Mucosa of descending colon (tissue), 3 donors: ENCODE measurements at regions not wholly inside any gene's neighbourhood (a gene's known extent, or its start where the extent isn't known, plus 50 kb on each side); places are given as distances from the start of the nearest gene placed in this dataset.
"Not testable (repeated sequence)": the region's sequence is repeated elsewhere in the genome, so short reads cannot be mapped to it uniquely, and the experiment has no call there.

Source experiments
- ATAC-seq: fragments of 200-7000 bp; cut with Tn5 transposase; one replicate; pipeline ENCODE4 v1.9.1; 2020; ENCODE audit warnings: mild to moderate bottlenecking, moderate library complexity
- DNase-seq, 3 donors: peaks; one replicate each; pipeline ENCODE4 v3.0.0-alpha.2; 2020
- H3K36me3 ChIP-seq: fragments of 200-600 bp; one replicate; pipeline ENCODE4 v1.8.0; 2021; ENCODE audit warnings: low read depth, mild to moderate bottlenecking
- H3K4me1 ChIP-seq: fragments of 200-600 bp; one replicate; pipeline ENCODE4 v1.8.0; 2021; ENCODE audit warnings: low read depth, mild to moderate bottlenecking
- H3K4me3 ChIP-seq: fragments of 200-600 bp; one replicate; pipeline ENCODE4 v1.8.0; 2021; ENCODE audit warnings: mild to moderate bottlenecking
- H3K9me3 ChIP-seq: fragments of 200-600 bp; one replicate; pipeline ENCODE4 v1.8.0; 2021; ENCODE audit warnings: mild to moderate bottlenecking
- intact Hi-C, 2 donors: fragments of 100-400 bp; cut with DNase I in 1 of 2; cut with micrococcal nuclease in 1 of 2; formaldehyde crosslinking; loops; one replicate each; pipeline versions ENCODE4 v1.11.0 to v1.11.1; 2022; cut with DNase I, micrococcal nuclease
- TF ChIP-seq, protein P1 (sequence below): fragments of 200-600 bp; IDR thresholded peaks from one replicate; pipeline ENCODE4 v1.8.0; 2022; ENCODE audit warnings: antibody characterized with exemption, mild to moderate bottlenecking
- donor health status: DM: no; HTN: no; CAD: no; lungs with moderate emphysema.
- donor health status: DM: no; HTN: no; CAD: no.
- donor health status: DM: no; HTN: yes; CAD: no.

DNA sequence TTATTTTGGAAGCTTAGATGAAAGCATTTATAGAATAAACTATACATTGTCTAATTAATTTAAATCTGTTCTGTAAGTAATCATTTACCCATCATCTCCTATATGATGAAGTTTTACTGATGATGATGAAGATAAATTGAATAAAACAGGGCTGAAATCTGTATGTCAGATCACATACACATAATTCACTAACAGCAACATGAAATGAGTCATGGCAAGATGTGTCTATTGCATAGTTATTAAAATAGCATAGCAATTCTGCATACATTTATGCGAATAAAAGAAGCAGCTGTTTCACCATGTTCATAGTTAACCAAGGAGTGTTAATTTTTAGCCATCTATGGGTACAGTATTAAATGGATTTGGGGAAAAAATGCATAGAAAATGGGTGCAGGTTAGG lies 424.9 kb downstream of the LIG4 start:
- intact Hi-C loops: no loop called here
- Histone ChIP-seq H3K9me3 (no peaks in the 10 kb centered on the region), H3K4me1 (no peaks in the 10 kb centered on the region), H3K4me3 (no peak overlapping the region), H3K36me3 (no peaks in the 10 kb centered on the region)
- TF ChIP-seq, protein P1, sequence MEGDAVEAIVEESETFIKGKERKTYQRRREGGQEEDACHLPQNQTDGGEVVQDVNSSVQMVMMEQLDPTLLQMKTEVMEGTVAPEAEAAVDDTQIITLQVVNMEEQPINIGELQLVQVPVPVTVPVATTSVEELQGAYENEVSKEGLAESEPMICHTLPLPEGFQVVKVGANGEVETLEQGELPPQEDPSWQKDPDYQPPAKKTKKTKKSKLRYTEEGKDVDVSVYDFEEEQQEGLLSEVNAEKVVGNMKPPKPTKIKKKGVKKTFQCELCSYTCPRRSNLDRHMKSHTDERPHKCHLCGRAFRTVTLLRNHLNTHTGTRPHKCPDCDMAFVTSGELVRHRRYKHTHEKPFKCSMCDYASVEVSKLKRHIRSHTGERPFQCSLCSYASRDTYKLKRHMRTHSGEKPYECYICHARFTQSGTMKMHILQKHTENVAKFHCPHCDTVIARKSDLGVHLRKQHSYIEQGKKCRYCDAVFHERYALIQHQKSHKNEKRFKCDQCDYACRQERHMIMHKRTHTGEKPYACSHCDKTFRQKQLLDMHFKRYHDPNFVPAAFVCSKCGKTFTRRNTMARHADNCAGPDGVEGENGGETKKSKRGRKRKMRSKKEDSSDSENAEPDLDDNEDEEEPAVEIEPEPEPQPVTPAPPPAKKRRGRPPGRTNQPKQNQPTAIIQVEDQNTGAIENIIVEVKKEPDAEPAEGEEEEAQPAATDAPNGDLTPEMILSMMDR: no peak
- DNase-seq (no peak), ATAC-seq (no peak)

DNA sequence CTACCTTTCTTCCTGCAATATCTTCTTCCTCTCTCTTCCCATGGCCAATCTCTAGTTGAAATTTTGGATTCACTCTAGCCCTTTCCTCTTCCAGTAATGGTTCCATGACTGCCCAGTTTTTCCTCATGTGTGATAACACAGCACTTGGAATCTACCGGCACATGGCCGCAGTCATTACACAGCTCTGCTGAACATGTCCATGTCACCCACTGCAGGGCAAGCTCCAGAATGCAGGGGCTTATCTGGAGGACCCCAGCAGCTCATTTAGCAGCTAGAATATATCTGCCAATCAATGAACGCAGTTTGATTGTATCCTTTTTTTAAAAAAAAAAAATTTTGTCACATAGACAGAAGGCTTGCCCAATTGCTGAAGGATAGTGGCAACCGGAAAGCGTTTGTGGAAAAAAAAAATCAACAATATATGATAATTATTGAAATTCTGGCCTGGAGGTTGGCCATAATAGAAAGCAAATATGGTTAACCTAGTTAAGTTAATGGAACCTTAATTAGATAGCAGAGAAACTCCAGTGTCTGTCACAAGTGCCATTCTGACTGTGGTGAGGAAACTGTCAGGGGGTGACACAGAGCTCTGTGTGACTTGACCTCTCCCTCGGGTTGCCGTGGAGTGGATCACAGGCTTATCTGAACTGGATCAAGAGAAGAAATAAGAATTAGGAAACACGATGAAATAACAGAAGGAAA lies 426.7 kb downstream of the LIG4 start:
- Histone ChIP-seq H3K4me1 (no peaks in the 10 kb centered on the region), H3K36me3 (no peaks in the 10 kb centered on the region), H3K9me3 (no peaks in the 10 kb centered on the region), H3K4me3 (no peak overlapping the region)
- TF ChIP-seq, protein P1: no peak
- DNase-seq (no peak), ATAC-seq (no peak)
- intact Hi-C loops: no loop called here

DNA sequence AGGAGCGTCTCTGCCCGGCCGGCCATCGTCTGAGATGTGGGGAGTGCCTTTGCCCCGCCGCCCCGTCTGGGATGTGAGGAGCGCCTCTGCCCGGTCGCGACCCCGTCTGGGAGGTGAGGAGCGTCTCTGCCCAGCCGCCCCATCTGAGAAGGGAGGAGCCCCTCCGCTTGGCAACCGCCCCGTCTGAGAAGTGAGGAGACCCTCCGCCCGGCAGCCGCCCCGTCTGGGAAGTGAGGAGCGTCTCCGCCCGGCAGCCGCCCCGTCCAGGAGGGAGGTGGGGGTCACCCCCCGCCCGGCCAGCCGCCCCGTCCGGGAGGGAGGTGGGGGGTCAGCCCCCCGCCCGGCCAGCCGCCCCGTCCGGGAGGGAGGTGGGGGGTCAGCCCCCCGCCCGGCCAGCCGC lies 432.7 kb downstream of the LIG4 start:
- DNase-seq, intact Hi-C loops, H3K36me3 ChIP-seq, H3K4me1 ChIP-seq, H3K4me3 ChIP-seq, H3K9me3 ChIP-seq, ATAC-seq: not testable (repeated sequence)

DNA sequence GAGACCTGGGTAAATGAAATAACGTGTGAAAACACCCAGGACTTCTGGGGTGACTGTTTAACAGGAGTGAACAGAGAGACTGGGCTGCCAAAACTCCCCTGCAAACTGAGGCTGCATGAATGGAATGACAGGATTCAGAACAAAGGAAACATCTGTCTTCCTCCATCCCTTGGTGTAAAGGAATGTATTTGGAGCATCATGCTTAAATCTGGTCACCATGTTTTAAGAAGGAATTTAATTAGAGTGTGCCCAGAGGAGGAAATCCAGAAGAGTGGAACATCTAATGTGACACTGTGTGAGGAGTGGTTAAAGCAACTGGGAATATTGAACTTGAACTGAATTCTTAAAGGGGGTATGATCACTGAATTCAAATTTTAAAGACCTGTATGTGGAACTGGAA lies 437.2 kb downstream of the LIG4 start:
- intact Hi-C loops: no loop called here
- Histone ChIP-seq H3K9me3 (no peaks in the 10 kb centered on the region), H3K36me3 (no peaks in the 10 kb centered on the region), H3K4me3 (no peak overlapping the region), H3K4me1 (no peaks in the 10 kb centered on the region)
- DNase-seq (no peak), ATAC-seq (no peak)
- TF ChIP-seq, protein P1: no peak

DNA sequence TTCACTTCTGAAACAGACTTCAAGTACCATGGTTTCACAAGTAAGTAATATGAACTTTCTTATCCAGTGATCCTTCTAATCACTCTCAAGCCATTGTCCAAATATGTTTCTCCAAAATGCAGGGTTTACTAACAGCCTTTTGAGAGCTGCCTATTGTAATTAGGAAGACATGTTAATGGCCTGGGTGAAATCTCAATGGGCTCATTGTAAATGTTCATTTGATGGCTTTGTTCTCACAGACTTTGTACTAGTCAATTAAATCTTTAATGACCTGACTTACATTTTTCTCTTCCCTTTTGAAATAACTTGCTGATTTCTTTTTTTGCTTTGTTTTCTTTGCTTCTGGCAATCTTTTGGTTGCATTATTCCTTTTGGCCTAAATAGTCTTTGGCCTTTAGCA lies 444.8 kb downstream of the LIG4 start:
- TF ChIP-seq, protein P1: no peak
- H3K4me1 ChIP-seq: no peaks in the 10 kb centered on the region
- H3K36me3 ChIP-seq: no peaks in the 10 kb centered on the region
- no peaks in the 10 kb centered on the region for H3K9me3 ChIP-seq
- DNase-seq: no peak
- ATAC-seq: no peak
- H3K4me3 ChIP-seq: no peak overlapping the region
- intact Hi-C loops: no loop called here

DNA sequence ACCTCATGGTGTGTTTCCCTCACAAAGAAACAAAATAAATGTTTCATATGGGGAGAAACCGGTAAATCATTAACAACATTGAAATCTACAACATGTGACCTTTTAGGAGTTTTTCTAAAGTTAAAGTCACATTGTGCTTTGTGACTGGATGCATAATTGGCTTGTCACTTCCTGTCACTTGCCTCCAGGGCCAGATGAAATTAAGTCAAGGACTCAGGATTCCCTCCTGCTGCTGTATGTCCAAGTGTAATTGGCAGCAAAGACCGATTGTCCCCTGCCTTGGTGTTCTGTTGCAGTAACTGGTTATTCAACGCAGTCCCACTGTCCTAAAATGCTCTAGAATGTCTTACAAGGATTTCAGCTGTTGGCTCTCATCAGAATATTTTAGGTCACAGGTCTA lies 448.2 kb downstream of the LIG4 start:
- intact Hi-C loops: no loop called here
- TF ChIP-seq, protein P1: no peak
- DNase-seq (no peak), ATAC-seq (no peak)
- H3K4me3 ChIP-seq: no peak overlapping the region
- no peaks in the 10 kb centered on the region for H3K36me3 ChIP-seq
- H3K9me3 ChIP-seq: no peaks in the 10 kb centered on the region
- no peaks in the 10 kb centered on the region for H3K4me1 ChIP-seq
